Panc1 (cell line): ENCODE measurements at regions not wholly inside any gene's neighbourhood (a gene's known extent, or its start where the extent isn't known, plus 50 kb on each side); places are given as distances from the start of the nearest gene placed in this dataset.
A peak's percentile ranks its signal among the peaks of the same experiment; 100 is the strongest.

ENCODE experiments used
- ATAC-seq: fragments of 200-7000 bp; cut with Tn5 transposase; 2 replicates; pipeline ENCODE4 v1.9.1; 2020; ENCODE audit warnings: mild to moderate bottlenecking, moderate library complexity
- BruUV-seq: library from RNA; stranded (reverse); fragments of 400-500 nt; replicated peaks from 2 replicates; lab custom pipeline; 2021; lab: Mats Ljungman, UMichigan
- CTCF ChIA-PET: fragments of 300-600 bp; sonication (Branson Sonifier 250); formaldehyde crosslinking; loops from one replicate; lab custom pipeline; 2022; ENCODE audit warnings: antibody characterized with exemption; lab: Charles Lee
- POLR2A ChIA-PET: fragments of 300-600 bp; sonication (Branson Sonifier 250); formaldehyde crosslinking; loops from one replicate; lab custom pipeline; 2022; ENCODE audit warnings: antibody characterized with exemption; lab: Charles Lee
- DNase-seq: peaks from one replicate; pipeline ENCODE4 v3.0.0-alpha.2; 2010; ENCODE audit warnings: low read depth, low spot score
- H3K27ac ChIP-seq: 2 replicates; pipeline ENCODE4 v1.5.1; 2011; ENCODE audit warnings: mild to moderate bottlenecking, low read length, inconsistent platforms
- H3K27me3 ChIP-seq: fragments of 200-500 bp; sonication (Bioruptor generic); 2 replicates; pipeline ENCODE4 v1.6.0; 2014; ENCODE audit warnings: low read length, inconsistent platforms; ENCODE audit not compliant: control insufficient read depth, insufficient read depth
- H3K36me3 ChIP-seq: fragments of 200-500 bp; sonication (Bioruptor generic); 2 replicates; pipeline ENCODE4 v1.5.1; 2014; ENCODE audit warnings: inconsistent platforms, mild to moderate bottlenecking, low read length, moderate library complexity; ENCODE audit not compliant: control insufficient read depth, insufficient read depth
- H3K4me1 ChIP-seq: 2 replicates; pipeline ENCODE4 v1.5.1; 2011; ENCODE audit warnings: inconsistent platforms, mild to moderate bottlenecking, low read length, moderate library complexity; ENCODE audit not compliant: control insufficient read depth, insufficient read depth
- H3K4me3 ChIP-seq, 2 experiments: 2 replicates each; pipeline ENCODE4 v1.5.1; 2011 to 2012; ENCODE audit warnings: low read depth in 2 of 2, low read length in 2 of 2, mild to moderate bottlenecking in 2 of 2, inconsistent platforms in 1 of 2, moderate library complexity in 1 of 2
- H3K9me3 ChIP-seq: fragments of 200-500 bp; sonication (Bioruptor generic); 2 replicates; pipeline ENCODE4 v1.5.1; 2014; ENCODE audit warnings: low read depth, mild to moderate bottlenecking, inconsistent platforms, low read length, moderate library complexity; ENCODE audit not compliant: control insufficient read depth, insufficient read depth
- CTCF ChIP-seq: fragments of 450-650 bp; IDR thresholded peaks from 2 replicates; pipeline ENCODE4 v1.5.1; 2017; ENCODE audit warnings: mild to moderate bottlenecking
- POLR2AphosphoS5 ChIP-seq: IDR thresholded peaks from 2 replicates; pipeline ENCODE4 v1.6.1; 2012; ENCODE audit warnings: mild to moderate bottlenecking, low read depth, low read length, moderate library complexity
- REST ChIP-seq, 2 experiments: IDR thresholded peaks; 2 replicates each; pipeline ENCODE4 v1.6.1; 2011 to 2012; ENCODE audit warnings: low read depth in 2 of 2, control low read depth in 1 of 2, low read length in 1 of 2, mild to moderate bottlenecking in 1 of 2, moderate library complexity in 1 of 2; ENCODE audit not compliant: insufficient read depth in 1 of 2
- SIN3A ChIP-seq: IDR thresholded peaks from 2 replicates; pipeline ENCODE4 v1.6.1; 2012; ENCODE audit warnings: low read depth, mild to moderate bottlenecking, low read length, moderate library complexity, borderline replicate concordance; ENCODE audit not compliant: insufficient read depth
- TCF7L2 ChIP-seq: IDR thresholded peaks from 2 replicates; pipeline ENCODE4 v1.6.1; 2011; ENCODE audit warnings: mild to moderate bottlenecking, low read depth, low read length, inconsistent platforms
- in situ Hi-C: cut with HindIII; loops from 2 replicates; pipeline ENCODE4 v1.10.0; 2016; ENCODE audit warnings: low sequenced_read_pairs, low pct_unique_long_range_greater_than_20kb
- intact Hi-C: fragments of 100-400 bp; cut with micrococcal nuclease; formaldehyde crosslinking; loops from one replicate; pipeline ENCODE4 v1.10.0; 2022; ENCODE audit not compliant: unreplicated experiment

- in situ Hi-C loops (no loop called here), intact Hi-C loops (no loop called here)
- ATAC-seq (no peak), DNase-seq (no peak)
- H3K9me3 ChIP-seq = no peaks in the 10 kb centered on the region
- POLR2A ChIA-PET = no interaction called here
- no peaks in the 10 kb centered on the region for H3K27me3 ChIP-seq
- TF ChIP-seq REST (IDR thresholded peaks at IDR 0.05; ENCODE audit: insufficient read depth in 1 of 2, low read depth in 2 of 2, low read length in 1 of 2) = no peak
- no peak for TF ChIP-seq SIN3A
- TF ChIP-seq CTCF = no peak
- TF ChIP-seq POLR2AphosphoS5 = no peak
- TF ChIP-seq TCF7L2 = no peak
- H3K36me3 ChIP-seq = no peaks in the 10 kb centered on the region
- no peaks in the 10 kb centered on the region for H3K4me1 ChIP-seq
- H3K27ac ChIP-seq = no peak overlapping the region
- no peak overlapping the region for H3K4me3 ChIP-seq
- CTCF ChIA-PET = no interaction called here
- no TSS peak for BruUV-seq
These were observed 68.0 kb upstream of the SLITRK1 start for GRCh38 chr13:83950293-83950692.

DNA sequence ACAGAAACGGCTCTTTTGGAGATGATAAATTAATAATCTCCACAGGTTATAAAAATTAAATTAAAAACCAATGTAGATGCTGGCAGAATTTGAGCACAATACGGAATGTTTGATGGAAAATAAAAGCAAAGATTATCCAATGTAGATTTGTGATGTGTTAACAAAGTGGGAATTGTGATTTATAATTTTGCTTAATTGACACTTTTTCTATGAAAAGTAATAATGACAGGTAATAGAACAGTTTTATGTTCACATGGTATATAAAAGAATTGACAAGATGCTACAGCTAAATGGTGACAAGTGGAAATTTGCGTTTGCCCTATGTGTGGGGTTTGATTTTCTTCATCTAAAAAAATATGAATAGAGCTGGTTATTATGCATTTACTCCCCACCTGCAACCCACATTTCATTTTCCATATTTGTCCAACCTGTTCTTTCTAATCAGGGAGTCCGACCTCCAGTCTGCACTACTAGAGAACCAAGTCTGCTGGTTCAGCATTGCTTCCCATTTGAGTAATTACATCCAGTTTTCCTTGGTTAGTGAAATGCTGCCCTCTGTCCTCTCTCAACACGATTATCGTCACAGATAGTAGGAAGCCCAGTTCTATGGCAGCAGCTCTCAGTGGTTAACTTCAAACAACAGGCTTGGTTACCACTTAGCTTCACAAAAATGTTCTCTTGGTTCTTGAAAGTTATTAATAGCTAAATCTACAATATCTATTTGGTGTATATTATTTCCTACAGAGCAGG, 61.4 kb upstream of the SLITRK1 start:
- no TSS peak for BruUV-seq
- no peak for ATAC-seq
- TF ChIP-seq TCF7L2 (no peak), CTCF (peak; percentile 8; the same call in 1 of the 2 replicates)
- Histone ChIP-seq H3K27me3 (no peaks in the 10 kb centered on the region), H3K36me3 (no peaks in the 10 kb centered on the region), H3K4me1 (no peaks in the 10 kb centered on the region), H3K27ac (no peak overlapping the region), H3K9me3 (no peaks in the 10 kb centered on the region), H3K4me3 (no peak overlapping the region)
- ChIA-PET POLR2A (no interaction called here), CTCF (no interaction called here)
- DNase-seq = no peak
- intact Hi-C loops (no loop called here), in situ Hi-C loops (no loop called here)
